Keratinocyte (primary cell): ENCODE measurements at regions not wholly inside any gene's neighbourhood (a gene's known extent, or its start where the extent isn't known, plus 50 kb on each side); places are given as distances from the start of the nearest gene placed in this dataset.

Source experiments
- DNase-seq: peaks from one replicate; pipeline ENCODE4 v3.0.0-alpha.2; 2011; ENCODE audit warnings: low read depth, missing footprints, low spot score
- FAIRE-seq: peaks from 2 replicates; lab custom pipeline; 2011; peaks lifted over from hg19 to GRCh38; lab: Jason Lieb, UNC
- H2AFZ ChIP-seq: 2 replicates; pipeline ENCODE4 v1.6.0; 2012; ENCODE audit warnings: low read length, control low read depth, inconsistent platforms; ENCODE audit not compliant: control insufficient read depth
- H3K27ac ChIP-seq: 2 replicates; pipeline ENCODE4 v1.5.1; 2011; ENCODE audit warnings: low read length; ENCODE audit not compliant: control insufficient read depth, insufficient read depth
- H3K27me3 ChIP-seq: 3 replicates; pipeline ENCODE4 v1.6.0; 2011; ENCODE audit warnings: low read length; ENCODE audit not compliant: control insufficient read depth, insufficient read depth; ENCODE audit errors: extremely low read depth
- H3K36me3 ChIP-seq, 2 experiments: 2 replicates in 1 of 2; 3 replicates in 1 of 2; pipeline ENCODE4 v1.5.1; 2011; ENCODE audit warnings: low read length in 2 of 2, mild to moderate bottlenecking in 1 of 2; ENCODE audit not compliant: control insufficient read depth in 2 of 2, insufficient read depth in 2 of 2; ENCODE audit errors: extremely low read depth in 1 of 2
- H3K4me1 ChIP-seq: 3 replicates; pipeline ENCODE4 v1.5.1; 2011; ENCODE audit warnings: low read length; ENCODE audit not compliant: control insufficient read depth, insufficient read depth; ENCODE audit errors: extremely low read depth
- H3K4me2 ChIP-seq: 3 replicates; pipeline ENCODE4 v1.6.0; 2011; ENCODE audit warnings: low read depth, low read length; ENCODE audit not compliant: control insufficient read depth, insufficient read depth; ENCODE audit errors: extremely low read depth
- H3K4me3 ChIP-seq, 3 experiments: fragments of 200-600 bp in 1 of 3; sonication (generic) in 1 of 3; 2 replicates in 2 of 3; 3 replicates in 1 of 3; pipeline ENCODE4 v1.5.1; 2011 to 2016; ENCODE audit warnings: low read length in 3 of 3, mild to moderate bottlenecking in 3 of 3, control low read depth in 2 of 3, inconsistent platforms in 1 of 3, low read depth in 1 of 3, mixed read lengths in 1 of 3, mixed run types in 1 of 3, moderate library complexity in 1 of 3; ENCODE audit not compliant: control insufficient read depth in 2 of 3, insufficient read depth in 2 of 3; ENCODE audit errors: extremely low read depth in 1 of 3
- H3K79me2 ChIP-seq: 2 replicates; pipeline ENCODE4 v1.6.0; 2012; ENCODE audit warnings: low read length; ENCODE audit not compliant: control insufficient read depth, insufficient read depth
- H3K9ac ChIP-seq: 3 replicates; pipeline ENCODE4 v1.6.0; 2011; ENCODE audit warnings: low read length; ENCODE audit not compliant: control insufficient read depth, insufficient read depth; ENCODE audit errors: extremely low read depth
- H3K9me1 ChIP-seq: 3 replicates; pipeline ENCODE4 v1.6.0; 2011; ENCODE audit warnings: low read length; ENCODE audit not compliant: control insufficient read depth, insufficient read depth; ENCODE audit errors: extremely low read depth
- H3K9me3 ChIP-seq: 2 replicates; pipeline ENCODE4 v1.5.1; 2012; ENCODE audit warnings: low read depth, low read length; ENCODE audit not compliant: control insufficient read depth
- H4K20me1 ChIP-seq: 3 replicates; pipeline ENCODE4 v1.6.0; 2011; ENCODE audit warnings: low read length; ENCODE audit not compliant: control insufficient read depth, insufficient read depth; ENCODE audit errors: extremely low read depth
- CTCF ChIP-seq, 3 experiments: IDR thresholded peaks in 1 of 3; conservative IDR thresholded peaks in 1 of 3; optimal IDR thresholded peaks in 1 of 3; 2 replicates in 2 of 3; 3 replicates in 1 of 3; pipeline versions ENCODE3 to v1.5.1; 2011; ENCODE audit warnings: low read length in 3 of 3, mild to moderate bottlenecking in 3 of 3, moderate library complexity in 2 of 3, control low read depth in 1 of 3, inconsistent platforms in 1 of 3; ENCODE audit not compliant: insufficient read depth in 2 of 3; ENCODE audit errors: extremely low read depth in 1 of 3
- EZH2 ChIP-seq: IDR thresholded peaks from one replicate; pipeline ENCODE4 v1.6.1; 2012; ENCODE audit warnings: inconsistent platforms, mild to moderate bottlenecking, low read length, moderate library complexity
- dilution Hi-C: fragments of 300-500 bp; cut with MboI; formaldehyde crosslinking; loops from one replicate; pipeline ENCODE4 v1.7.0; 2020; ENCODE audit warnings: low sequenced_read_pairs; ENCODE audit not compliant: extremely low pct_ligation_motif_present

GRCh38 chr10:84659027-84659426 is 330.6 kb downstream of the CCSER2 start:
- no peak for TF ChIP-seq CTCF (optimal IDR thresholded peaks at IDR 0.05 in 1 of 3, IDR thresholded peaks at IDR 0.05 in 1 of 3, conservative IDR thresholded peaks at IDR 0.05 in 1 of 3; ENCODE audit: extremely low read depth in 1 of 3, insufficient read depth in 2 of 3, low read length in 3 of 3)
- TF ChIP-seq EZH2 = no peak
- H3K4me3 ChIP-seq = no peak overlapping the region
- no peaks in the 10 kb centered on the region for H3K79me2 ChIP-seq
- no peak overlapping the region for H3K27ac ChIP-seq
- no peaks in the 10 kb centered on the region for H3K9me1 ChIP-seq
- no peaks in the 10 kb centered on the region for H3K4me1 ChIP-seq
- H3K9ac ChIP-seq = no peak overlapping the region
- DNase-seq = no peak
- no peaks in the 10 kb centered on the region for H3K36me3 ChIP-seq
- H4K20me1 ChIP-seq = no peaks in the 10 kb centered on the region
- H3K4me2 ChIP-seq = no peak overlapping the region
- H3K27me3 ChIP-seq = no peaks in the 10 kb centered on the region
- FAIRE-seq = no peak
- dilution Hi-C loops = no loop called here
- H3K9me3 ChIP-seq = no peaks in the 10 kb centered on the region
- H2AFZ ChIP-seq = no peak overlapping the region

DNA sequence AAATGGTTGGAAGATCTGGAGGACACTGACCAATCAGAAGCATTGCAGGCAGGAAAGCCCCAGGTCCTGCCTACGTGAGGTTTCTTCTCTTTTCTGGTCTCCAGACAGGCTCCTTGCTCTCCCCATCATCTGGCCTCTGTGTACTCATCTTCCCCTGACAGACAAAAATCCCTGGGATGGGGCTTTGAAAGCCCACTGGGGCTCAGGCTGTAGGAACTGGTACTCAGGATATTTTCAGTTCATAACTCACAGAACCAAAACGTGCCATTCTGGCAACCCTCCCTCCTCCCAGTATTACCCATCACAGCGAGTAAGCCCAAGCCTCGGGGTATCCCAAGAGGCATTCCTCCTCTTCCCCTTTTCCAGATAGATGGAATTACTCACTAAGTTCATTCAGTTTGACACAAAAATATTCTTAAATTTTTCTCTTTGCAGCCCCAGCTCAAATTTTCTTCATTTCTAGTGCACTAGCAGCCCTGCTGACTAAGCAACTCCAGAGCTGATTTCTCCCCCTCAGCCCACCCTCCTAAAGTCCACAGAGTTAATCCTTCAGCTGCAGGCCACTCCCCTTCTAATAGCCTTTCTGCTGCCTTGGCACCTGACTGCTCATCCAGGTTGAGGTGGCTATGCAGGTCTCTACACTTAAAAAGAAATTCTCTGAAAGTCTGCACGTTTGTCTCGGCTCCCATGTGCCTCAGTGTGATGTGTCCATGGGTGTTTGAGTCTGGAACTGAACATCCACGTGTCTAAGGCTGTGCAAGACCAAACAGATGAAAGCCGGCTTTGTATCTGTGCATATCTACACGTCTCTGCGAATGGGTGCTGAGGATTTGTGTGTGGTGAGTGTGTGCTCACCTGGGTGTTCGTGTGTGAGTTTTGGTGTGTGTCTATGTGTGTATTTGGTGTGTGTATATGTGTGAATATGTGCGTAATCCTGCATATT is 331.4 kb downstream of the CCSER2 start:
- Histone ChIP-seq H4K20me1 (no peaks in the 10 kb centered on the region), H3K4me2 (no peak overlapping the region), H3K79me2 (no peaks in the 10 kb centered on the region), H3K36me3 (no peaks in the 10 kb centered on the region), H2AFZ (no peak overlapping the region), H3K9me1 (no peaks in the 10 kb centered on the region), H3K9me3 (no peaks in the 10 kb centered on the region), H3K27me3 (no peaks in the 10 kb centered on the region), H3K4me3 (no peak overlapping the region), H3K4me1 (no peaks in the 10 kb centered on the region), H3K9ac (no peak overlapping the region), H3K27ac (no peak overlapping the region)
- TF ChIP-seq EZH2 = no peak
- TF ChIP-seq CTCF (optimal IDR thresholded peaks at IDR 0.05 in 1 of 3, IDR thresholded peaks at IDR 0.05 in 1 of 3, conservative IDR thresholded peaks at IDR 0.05 in 1 of 3; ENCODE audit: extremely low read depth in 1 of 3, insufficient read depth in 2 of 3, low read length in 3 of 3) = no peak
- no peak for DNase-seq
- no peak for FAIRE-seq
- dilution Hi-C loops = no loop called here
